Suprapubic skin (tissue), 4 donors: ENCODE measurements at regions not wholly inside any gene's neighbourhood (a gene's known extent, or its start where the extent isn't known, plus 50 kb on each side); places are given as distances from the start of the nearest gene placed in this dataset.

ENCODE experiments used
- EP300 ChIP-seq: sonication (generic); formaldehyde crosslinking; IDR thresholded peaks from one replicate; pipeline ENCODE4 v1.6.1; 2017; ENCODE audit warnings: antibody characterized with exemption
- POLR2A ChIP-seq, 2 donors: fragments of 450-650 bp; IDR thresholded peaks; one replicate each; pipeline ENCODE4 v1.6.1; 2017; ENCODE audit warnings: antibody characterized with exemption in 2 of 2, mild to moderate bottlenecking in 2 of 2, moderate library complexity in 2 of 2
- POLR2AphosphoS5 ChIP-seq, 3 donors: sonication (generic); formaldehyde crosslinking; IDR thresholded peaks; one replicate each; pipeline ENCODE4 v1.6.1; 2017; ENCODE audit warnings: antibody characterized with exemption in 3 of 3
- TF ChIP-seq, protein P1 (sequence below), 2 donors: fragments of 200-600 bp in 1 of 2; fragments of 450-650 bp in 1 of 2; sonication (generic) in 1 of 2; IDR thresholded peaks; one replicate each; pipeline ENCODE4 v1.5.1; 2016 to 2019; ENCODE audit warnings: antibody characterized with exemption in 2 of 2, mild to moderate bottlenecking in 1 of 2, moderate library complexity in 1 of 2

DNA sequence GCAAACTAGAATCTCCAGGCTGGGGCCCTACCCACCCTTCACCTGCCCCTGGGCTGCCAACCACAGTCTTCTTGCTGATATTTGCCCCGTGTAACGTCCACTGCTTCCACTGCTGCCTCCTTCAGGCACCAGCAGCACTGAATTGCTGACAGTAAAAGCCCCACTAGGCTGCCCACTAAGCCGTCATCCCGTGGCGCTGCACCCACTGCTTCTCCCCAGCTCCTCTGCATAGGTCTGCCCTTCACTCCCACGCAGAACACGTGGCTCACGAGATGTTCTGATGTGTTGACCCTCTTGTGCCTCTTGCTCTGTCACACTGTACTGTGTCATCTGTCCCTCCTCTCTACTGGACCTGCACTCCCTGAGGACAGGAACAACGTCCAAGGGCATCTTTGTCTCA lies 86.3 kb upstream of the HIVEP1 start:
- TF ChIP-seq, protein P1, sequence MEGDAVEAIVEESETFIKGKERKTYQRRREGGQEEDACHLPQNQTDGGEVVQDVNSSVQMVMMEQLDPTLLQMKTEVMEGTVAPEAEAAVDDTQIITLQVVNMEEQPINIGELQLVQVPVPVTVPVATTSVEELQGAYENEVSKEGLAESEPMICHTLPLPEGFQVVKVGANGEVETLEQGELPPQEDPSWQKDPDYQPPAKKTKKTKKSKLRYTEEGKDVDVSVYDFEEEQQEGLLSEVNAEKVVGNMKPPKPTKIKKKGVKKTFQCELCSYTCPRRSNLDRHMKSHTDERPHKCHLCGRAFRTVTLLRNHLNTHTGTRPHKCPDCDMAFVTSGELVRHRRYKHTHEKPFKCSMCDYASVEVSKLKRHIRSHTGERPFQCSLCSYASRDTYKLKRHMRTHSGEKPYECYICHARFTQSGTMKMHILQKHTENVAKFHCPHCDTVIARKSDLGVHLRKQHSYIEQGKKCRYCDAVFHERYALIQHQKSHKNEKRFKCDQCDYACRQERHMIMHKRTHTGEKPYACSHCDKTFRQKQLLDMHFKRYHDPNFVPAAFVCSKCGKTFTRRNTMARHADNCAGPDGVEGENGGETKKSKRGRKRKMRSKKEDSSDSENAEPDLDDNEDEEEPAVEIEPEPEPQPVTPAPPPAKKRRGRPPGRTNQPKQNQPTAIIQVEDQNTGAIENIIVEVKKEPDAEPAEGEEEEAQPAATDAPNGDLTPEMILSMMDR (IDR thresholded peaks at IDR 0.05): no peak
- TF ChIP-seq POLR2AphosphoS5 (IDR thresholded peaks at IDR 0.05) (no peak), POLR2A (IDR thresholded peaks at IDR 0.05) (no peak), EP300 (no peak)
